ENCODE measurements at regions not wholly inside any gene's neighbourhood (a gene's known extent, or its start where the extent isn't known, plus 50 kb on each side); places are given as distances from the start of the nearest gene placed in this dataset.

GRCh38 chr7:84524714-84525694 lies 330.4 kb upstream of the SEMA3A start:
- H3K27ac Mint-ChIP-seq: no peak overlapping the region
- H3K4me3 Mint-ChIP-seq: no peak overlapping the region
- H3K4me1 Mint-ChIP-seq: no peaks in the 10 kb centered on the region
- H3K36me3 Mint-ChIP-seq (ENCODE audit: low read depth): no peaks in the 10 kb centered on the region
- no peak for TF ChIP-seq CTCF (IDR thresholded peaks at IDR 0.05; ENCODE audit: unreplicated experiment in 3 of 3)
- H3K9me3 Mint-ChIP-seq: peaks cover 12% of the 10 kb centered on the region
- no peaks in the 10 kb centered on the region for H3K27me3 Mint-ChIP-seq (ENCODE audit: low read depth)

GRCh38 chr7:84513061-84513460 lies 318.5 kb upstream of the SEMA3A start:
- TF ChIP-seq CTCF (IDR thresholded peaks at IDR 0.05; ENCODE audit: unreplicated experiment in 3 of 3): no peak
- Mint-ChIP-seq H3K36me3 (ENCODE audit: low read depth) (no peaks in the 10 kb centered on the region), H3K9me3 (no peaks in the 10 kb centered on the region), H3K27me3 (ENCODE audit: low read depth) (no peaks in the 10 kb centered on the region), H3K4me3 (no peak overlapping the region), H3K27ac (peak overlapping the region; percentile 16 to 63 (median 25)), H3K4me1 (peaks cover 6% of the 10 kb centered on the region)

- H3K9me3 Mint-ChIP-seq: no peaks in the 10 kb centered on the region
- H3K4me1 Mint-ChIP-seq: peaks cover 6% of the 10 kb centered on the region
- TF ChIP-seq CTCF (IDR thresholded peaks at IDR 0.05; ENCODE audit: unreplicated experiment in 3 of 3): no peak
- H3K36me3 Mint-ChIP-seq (ENCODE audit: low read depth): no peaks in the 10 kb centered on the region
- H3K27me3 Mint-ChIP-seq (ENCODE audit: low read depth): no peaks in the 10 kb centered on the region
- H3K4me3 Mint-ChIP-seq: no peak overlapping the region
- H3K27ac Mint-ChIP-seq: no peak overlapping the region
Observed at GRCh38 chr7:84512055-84512454, 317.5 kb upstream of the SEMA3A start.

- H3K27ac Mint-ChIP-seq: peak overlapping the region in 1 of 3 experiments; percentile 6
- H3K36me3 Mint-ChIP-seq (ENCODE audit: low read depth): no peaks in the 10 kb centered on the region
- H3K9me3 Mint-ChIP-seq: no peaks in the 10 kb centered on the region
- H3K4me3 Mint-ChIP-seq: no peak overlapping the region
- peaks cover 6% of the 10 kb centered on the region for H3K4me1 Mint-ChIP-seq
- no peak for TF ChIP-seq CTCF (IDR thresholded peaks at IDR 0.05; ENCODE audit: unreplicated experiment in 3 of 3)
- no peaks in the 10 kb centered on the region for H3K27me3 Mint-ChIP-seq (ENCODE audit: low read depth)
Observed at GRCh38 chr7:84510505-84510904, 315.9 kb upstream of the SEMA3A start.

- H3K4me1 Mint-ChIP-seq: peaks cover 6% of the 10 kb centered on the region
- H3K36me3 Mint-ChIP-seq (ENCODE audit: low read depth): no peaks in the 10 kb centered on the region
- no peaks in the 10 kb centered on the region for H3K9me3 Mint-ChIP-seq
- no peak for TF ChIP-seq CTCF (IDR thresholded peaks at IDR 0.05; ENCODE audit: unreplicated experiment in 3 of 3)
- H3K27ac Mint-ChIP-seq: no peak overlapping the region
- H3K4me3 Mint-ChIP-seq: no peak overlapping the region
- H3K27me3 Mint-ChIP-seq (ENCODE audit: low read depth): no peaks in the 10 kb centered on the region
Observed at GRCh38 chr7:84509522-84509921, 314.9 kb upstream of the SEMA3A start.

- TF ChIP-seq CTCF (IDR thresholded peaks at IDR 0.05; ENCODE audit: unreplicated experiment in 3 of 3): no peak
- no peak overlapping the region for H3K4me3 Mint-ChIP-seq
- no peaks in the 10 kb centered on the region for H3K36me3 Mint-ChIP-seq (ENCODE audit: low read depth)
- peaks cover under 1% of the 10 kb centered on the region for H3K4me1 Mint-ChIP-seq
- peak overlapping the region in 2 of 3 experiments; percentile 65 to 76 for H3K27ac Mint-ChIP-seq
- no peaks in the 10 kb centered on the region for H3K9me3 Mint-ChIP-seq
- H3K27me3 Mint-ChIP-seq (ENCODE audit: low read depth): no peaks in the 10 kb centered on the region
Observed at GRCh38 chr7:84508606-84509005, 314.0 kb upstream of the SEMA3A start.

All from nephron (organoid).